ENCODE measurements at regions not wholly inside any gene's neighbourhood (a gene's known extent, or its start where the extent isn't known, plus 50 kb on each side); places are given as distances from the start of the nearest gene placed in this dataset.

DNA sequence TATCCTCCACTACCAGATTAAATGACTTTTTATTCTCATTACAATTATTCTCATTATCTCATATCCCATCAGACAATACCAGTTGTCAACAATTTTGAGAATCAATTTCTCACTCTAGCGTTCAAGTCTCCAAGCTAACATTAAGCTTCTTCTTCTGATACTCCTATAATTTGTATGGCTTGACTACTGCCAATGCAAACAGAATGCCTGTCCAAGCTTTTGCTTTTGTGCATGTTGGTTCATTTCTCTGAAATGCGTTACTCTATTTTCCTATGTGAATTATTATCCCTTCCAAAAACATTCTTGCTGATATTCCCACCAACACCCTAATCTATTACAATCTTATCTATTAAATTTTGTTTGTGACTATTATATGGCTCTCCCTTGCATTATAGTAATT is 1602.3 kb downstream of the C4orf33 start:
- Histone ChIP-seq H3K27ac (ENCODE audit: low read length) (no peak overlapping the region), H3K9me3 (ENCODE audit: insufficient read depth, low read length, severe bottlenecking) (no peaks in the 10 kb centered on the region), H2AFZ (ENCODE audit: low read depth, low read length) (no peak overlapping the region), H3K4me1 (ENCODE audit: insufficient read depth, low read length) (no peaks in the 10 kb centered on the region), H3K4me2 (ENCODE audit: insufficient read depth, low read length) (no peak overlapping the region), H3K9ac (ENCODE audit: low read depth, low read length) (no peak overlapping the region), H3K79me2 (ENCODE audit: insufficient read depth, low read length) (no peaks in the 10 kb centered on the region), H4K20me1 (ENCODE audit: insufficient read depth, low read length) (no peaks in the 10 kb centered on the region), H3K36me3 (ENCODE audit: insufficient read depth, low read length) (no peaks in the 10 kb centered on the region), H3K27me3 (ENCODE audit: insufficient read depth, low read length, poor library complexity) (no peaks in the 10 kb centered on the region), H3K4me3 (ENCODE audit: low read depth in 1 of 2, low read length in 2 of 2) (no peak overlapping the region)
- TF ChIP-seq CTCF (IDR thresholded peaks at IDR 0.05; ENCODE audit: borderline replicate concordance, extremely low read depth, low read length, poor library complexity, severe bottlenecking) (no peak), EZH2 (IDR thresholded peaks at IDR 0.05; ENCODE audit: borderline replicate concordance, low read depth, low read length, severe bottlenecking) (no peak)
- no peak for ATAC-seq (ENCODE audit: insufficient read depth, low read depth)
- no peak for DNase-seq

GRCh38 chr4:130699004-130699403 is 1603.1 kb downstream of the C4orf33 start:
- no peaks in the 10 kb centered on the region for H4K20me1 ChIP-seq (ENCODE audit: insufficient read depth, low read length)
- no peak overlapping the region for H3K9ac ChIP-seq (ENCODE audit: low read depth, low read length)
- H3K4me3 ChIP-seq (ENCODE audit: low read depth in 1 of 2, low read length in 2 of 2) = no peak overlapping the region
- H2AFZ ChIP-seq (ENCODE audit: low read depth, low read length) = no peak overlapping the region
- no peak overlapping the region for H3K27ac ChIP-seq (ENCODE audit: low read length)
- no peaks in the 10 kb centered on the region for H3K9me3 ChIP-seq (ENCODE audit: insufficient read depth, low read length, severe bottlenecking)
- H3K27me3 ChIP-seq (ENCODE audit: insufficient read depth, low read length, poor library complexity) = no peaks in the 10 kb centered on the region
- no peak for DNase-seq
- H3K4me2 ChIP-seq (ENCODE audit: insufficient read depth, low read length) = no peak overlapping the region
- H3K79me2 ChIP-seq (ENCODE audit: insufficient read depth, low read length) = no peaks in the 10 kb centered on the region
- no peaks in the 10 kb centered on the region for H3K4me1 ChIP-seq (ENCODE audit: insufficient read depth, low read length)
- ATAC-seq (ENCODE audit: insufficient read depth, low read depth) = no peak
- TF ChIP-seq EZH2 (IDR thresholded peaks at IDR 0.05; ENCODE audit: borderline replicate concordance, low read depth, low read length, severe bottlenecking) = no peak
- TF ChIP-seq CTCF (IDR thresholded peaks at IDR 0.05; ENCODE audit: borderline replicate concordance, extremely low read depth, low read length, poor library complexity, severe bottlenecking) = no peak
- no peaks in the 10 kb centered on the region for H3K36me3 ChIP-seq (ENCODE audit: insufficient read depth, low read length)

GRCh38 chr4:130703211-130703935 is 1607.4 kb downstream of the C4orf33 start:
- H3K79me2 ChIP-seq (ENCODE audit: insufficient read depth, low read length) = no peaks in the 10 kb centered on the region
- ATAC-seq (ENCODE audit: insufficient read depth, low read depth) (no peak), DNase-seq (no peak)
- no peak overlapping the region for H3K4me3 ChIP-seq (ENCODE audit: low read depth in 1 of 2, low read length in 2 of 2)
- no peaks in the 10 kb centered on the region for H3K36me3 ChIP-seq (ENCODE audit: insufficient read depth, low read length)
- no peaks in the 10 kb centered on the region for H3K9me3 ChIP-seq (ENCODE audit: insufficient read depth, low read length, severe bottlenecking)
- H2AFZ ChIP-seq (ENCODE audit: low read depth, low read length) = no peak overlapping the region
- H3K27ac ChIP-seq (ENCODE audit: low read length) = no peak overlapping the region
- TF ChIP-seq CTCF (IDR thresholded peaks at IDR 0.05; ENCODE audit: borderline replicate concordance, extremely low read depth, low read length, poor library complexity, severe bottlenecking) (no peak), EZH2 (IDR thresholded peaks at IDR 0.05; ENCODE audit: borderline replicate concordance, low read depth, low read length, severe bottlenecking) (no peak)
- no peak overlapping the region for H3K4me2 ChIP-seq (ENCODE audit: insufficient read depth, low read length)
- H3K4me1 ChIP-seq (ENCODE audit: insufficient read depth, low read length) = no peaks in the 10 kb centered on the region
- H4K20me1 ChIP-seq (ENCODE audit: insufficient read depth, low read length) = no peaks in the 10 kb centered on the region
- no peaks in the 10 kb centered on the region for H3K27me3 ChIP-seq (ENCODE audit: insufficient read depth, low read length, poor library complexity)
- no peak overlapping the region for H3K9ac ChIP-seq (ENCODE audit: low read depth, low read length)

All from DND-41 (cell line).